ENCODE measurements at regions not wholly inside any gene's neighbourhood (a gene's known extent, or its start where the extent isn't known, plus 50 kb on each side); places are given as distances from the start of the nearest gene placed in this dataset.

- no peak for DNase-seq (ENCODE audit: low read depth)
- peaks cover 1% of the 10 kb centered on the region; the same call in 1 of the 2 replicates for H3K27me3 ChIP-seq (ENCODE audit: control insufficient read depth, insufficient read depth, low read length)
- POLR2A ChIA-PET, result no interaction called here
- no peaks in the 10 kb centered on the region for H3K36me3 ChIP-seq (ENCODE audit: control insufficient read depth, insufficient read depth, low read length)
- no peak for TF ChIP-seq CTCF (IDR thresholded peaks at IDR 0.05; ENCODE audit: insufficient read depth, low read depth, low read length)
- H3K4me3 ChIP-seq (ENCODE audit: low read depth, low read length), result no peak overlapping the region
- CTCF ChIA-PET, result interaction anchor here (1.7 kb wide), 1 partner anchor 251 kb away, joined by 3 read pairs; no protein-coding TSS in a partner anchor
These were observed 234.2 kb upstream of the PTBP2 start for GRCh38 chr1:96487394-96487793.

- Histone ChIP-seq H3K36me3 (ENCODE audit: control insufficient read depth, insufficient read depth, low read length) (no peaks in the 10 kb centered on the region), H3K27me3 (ENCODE audit: control insufficient read depth, insufficient read depth, low read length) (peaks cover 1% of the 10 kb centered on the region; the same call in 1 of the 2 replicates), H3K4me3 (ENCODE audit: low read depth, low read length) (no peak overlapping the region)
- POLR2A ChIA-PET, result no interaction called here
- DNase-seq (ENCODE audit: low read depth), result no peak
- CTCF ChIA-PET, result interaction anchor here (1.7 kb wide), 1 partner anchor 252 kb away, joined by 3 read pairs; no protein-coding TSS in a partner anchor
- no peak for TF ChIP-seq CTCF (IDR thresholded peaks at IDR 0.05; ENCODE audit: insufficient read depth, low read depth, low read length)
These were observed 233.6 kb upstream of the PTBP2 start for GRCh38 chr1:96487971-96488370.

- H3K36me3 ChIP-seq (ENCODE audit: control insufficient read depth, insufficient read depth, low read length), result no peaks in the 10 kb centered on the region
- CTCF ChIA-PET, result interaction anchor here (1.7 kb wide), 1 partner anchor 253 kb away, joined by 3 read pairs; no protein-coding TSS in a partner anchor
- no peak for TF ChIP-seq CTCF (IDR thresholded peaks at IDR 0.05; ENCODE audit: insufficient read depth, low read depth, low read length)
- H3K27me3 ChIP-seq (ENCODE audit: control insufficient read depth, insufficient read depth, low read length), result peaks cover 1% of the 10 kb centered on the region; the same call in 1 of the 2 replicates
- H3K4me3 ChIP-seq (ENCODE audit: low read depth, low read length), result no peak overlapping the region
- POLR2A ChIA-PET, result no interaction called here
- DNase-seq (ENCODE audit: low read depth), result no peak
These were observed 232.8 kb upstream of the PTBP2 start for GRCh38 chr1:96488777-96489176.

GRCh38 chr1:96492236-96492635 is 229.3 kb upstream of the PTBP2 start:
- TF ChIP-seq CTCF (IDR thresholded peaks at IDR 0.05; ENCODE audit: insufficient read depth, low read depth, low read length), result no peak
- POLR2A ChIA-PET, result no interaction called here
- CTCF ChIA-PET, result interaction anchor here (0.5 kb wide), 1 partner anchor 145 kb away, joined by 3 read pairs; no protein-coding TSS in a partner anchor
- Histone ChIP-seq H3K36me3 (ENCODE audit: control insufficient read depth, insufficient read depth, low read length) (no peaks in the 10 kb centered on the region), H3K4me3 (ENCODE audit: low read depth, low read length) (no peak overlapping the region), H3K27me3 (ENCODE audit: control insufficient read depth, insufficient read depth, low read length) (peaks cover 1% of the 10 kb centered on the region; the same call in 1 of the 2 replicates)
- no peak for DNase-seq (ENCODE audit: low read depth)

GRCh38 chr1:96498744-96499340 is 222.7 kb upstream of the PTBP2 start:
- DNase-seq (ENCODE audit: low read depth), result no peak
- Histone ChIP-seq H3K36me3 (ENCODE audit: control insufficient read depth, insufficient read depth, low read length) (no peaks in the 10 kb centered on the region), H3K27me3 (ENCODE audit: control insufficient read depth, insufficient read depth, low read length) (no peaks in the 10 kb centered on the region), H3K4me3 (ENCODE audit: low read depth, low read length) (no peak overlapping the region)
- ChIA-PET POLR2A (no interaction called here), CTCF (no interaction called here)
- TF ChIP-seq CTCF (IDR thresholded peaks at IDR 0.05; ENCODE audit: insufficient read depth, low read depth, low read length), result no peak

All from BJ (cell line).